Naive thymus-derived CD8-positive, alpha-beta T cell (primary cell): ENCODE measurements at regions not wholly inside any gene's neighbourhood (a gene's known extent, or its start where the extent isn't known, plus 50 kb on each side); places are given as distances from the start of the nearest gene placed in this dataset.
"Not testable (repeated sequence)": the region's sequence is repeated elsewhere in the genome, so short reads cannot be mapped to it uniquely, and the experiment has no call there.

Experiments used
- ATAC-seq, 2 donors: fragments of 150-1000 bp; cut with Tn5 transposase in 1 of 2; sonication (Bioruptor Pico), chemical (Tn5 transposase) in 1 of 2; 1 replicate in 1 of 2; 2 replicates in 1 of 2; pipeline ENCODE4 v1.10.0; 2021; ENCODE audit warnings: mild to moderate bottlenecking in 2 of 2, moderate library complexity in 2 of 2
- POLR2A ChIA-PET: fragments of 350-600 bp; sonication (Branson Sonifier 250); formaldehyde crosslinking; loops from one replicate; lab custom pipeline; 2021; ENCODE audit warnings: antibody characterized with exemption; lab: Charles Lee
- DNase-seq, 10 donors: peaks; one replicate each; pipeline versions ENCODE4 v3.0.0 to v3.0.0-alpha.2; 2020 to 2022
- H3K27ac Mint-ChIP-seq, 10 donors: one replicate each; pipeline ENCODE4 v1.8.0; 2020 to 2022; ENCODE audit warnings: mild to moderate bottlenecking in 10 of 10, mixed read lengths in 10 of 10, moderate library complexity in 4 of 10, inconsistent platforms in 1 of 10
- H3K27me3 Mint-ChIP-seq, 5 donors: one replicate each; pipeline ENCODE4 v1.8.0; 2021 to 2022; ENCODE audit warnings: mixed read lengths in 5 of 5
- H3K36me3 Mint-ChIP-seq, 3 donors: one replicate each; pipeline ENCODE4 v1.8.0; 2020 to 2022; ENCODE audit warnings: mixed read lengths in 3 of 3, mild to moderate bottlenecking in 2 of 3, inconsistent platforms in 1 of 3
- H3K4me1 Mint-ChIP-seq, 4 donors: one replicate each; pipeline ENCODE4 v1.8.0; 2021 to 2022; ENCODE audit warnings: mixed read lengths in 4 of 4
- H3K4me3 Mint-ChIP-seq, 10 donors: one replicate each; pipeline ENCODE4 v1.8.0; 2020 to 2022; ENCODE audit warnings: mild to moderate bottlenecking in 10 of 10, mixed read lengths in 10 of 10, moderate library complexity in 6 of 10, inconsistent platforms in 1 of 10
- H3K9me3 Mint-ChIP-seq, 9 donors: one replicate each; pipeline ENCODE4 v1.8.0; 2020 to 2022; ENCODE audit warnings: mixed read lengths in 9 of 9, mild to moderate bottlenecking in 3 of 9, inconsistent platforms in 1 of 9, moderate library complexity in 1 of 9

DNA sequence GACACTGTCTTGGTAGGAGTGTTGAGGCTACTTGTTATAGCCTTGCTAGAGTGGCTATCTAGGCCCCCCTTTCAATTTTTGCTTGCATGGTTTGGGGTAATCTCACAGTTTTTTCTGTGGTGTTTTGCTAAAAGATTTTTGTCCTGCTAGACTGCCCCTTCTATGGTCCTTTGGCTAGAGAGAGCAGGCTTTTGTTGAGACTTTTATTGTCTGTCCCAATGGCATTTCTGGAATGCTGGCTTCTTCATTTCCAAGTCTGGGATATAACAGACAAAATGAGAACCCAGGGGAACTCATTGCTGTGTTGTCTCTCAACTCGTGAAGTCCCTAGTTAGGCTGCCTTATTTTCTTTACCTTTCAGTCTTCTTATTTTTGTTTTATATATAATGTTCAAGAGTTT lies 160.2 kb upstream of the ZC4H2 start:
- POLR2A ChIA-PET = no interaction called here

GRCh38 chrX:65127842-65128241 lies 151.6 kb upstream of the ZC4H2 start:
- H3K36me3 Mint-ChIP-seq = peaks cover 29 to 53% (median 45%) of the 10 kb centered on the region in 3 donors
- H3K4me1 Mint-ChIP-seq = peaks cover 10 to 33% (median 20%) of the 10 kb centered on the region in 4 donors
- peaks cover 0 to 82% (median 47%) of the 10 kb centered on the region in 9 donors for H3K9me3 Mint-ChIP-seq
- ATAC-seq = peak; percentile 30 to 68
- peak overlapping the region in 9 of 10 donors; percentile 13 to 86 (median 60) for H3K27ac Mint-ChIP-seq
- POLR2A ChIA-PET = interaction anchor here (1.2 kb wide), 1 partner anchor 286 kb away, joined by 3 read pairs; no protein-coding TSS in a partner anchor
- peak in 2 of 10 donors; percentile 29 to 34 for DNase-seq
- no peaks in the 10 kb centered on the region for H3K27me3 Mint-ChIP-seq
- H3K4me3 Mint-ChIP-seq = peak overlapping the region; percentile 3 to 70 (median 47)

More for the DNA sequence above, 160.2 kb upstream of the ZC4H2 start:
- Mint-ChIP-seq H3K27me3 (no peaks in the 10 kb centered on the region), H3K4me1 (peaks cover 0 to 9% (median 4%) of the 10 kb centered on the region in 4 donors), H3K4me3 (no peak overlapping the region), H3K27ac (no peak overlapping the region), H3K9me3 (peaks cover 4 to 83% (median 33%) of the 10 kb centered on the region in 9 donors), H3K36me3 (peaks cover 24 to 32% (median 30%) of the 10 kb centered on the region in 3 donors)
- DNase-seq (no peak), ATAC-seq (no peak)

GRCh38 chrX:65098851-65099250 lies 122.6 kb upstream of the ZC4H2 start:
- no peak for DNase-seq
- no peak for ATAC-seq
- no peak overlapping the region for H3K4me3 Mint-ChIP-seq
- H3K27ac Mint-ChIP-seq = no peak overlapping the region
- peaks cover 0 to 75% (median 21%) of the 10 kb centered on the region in 9 donors for H3K9me3 Mint-ChIP-seq
- POLR2A ChIA-PET = no interaction called here
- peaks cover 0 to 1% (median 0%) of the 10 kb centered on the region in 4 donors for H3K4me1 Mint-ChIP-seq
- H3K36me3 Mint-ChIP-seq = peaks cover 23 to 49% (median 30%) of the 10 kb centered on the region in 3 donors
- H3K27me3 Mint-ChIP-seq = no peaks in the 10 kb centered on the region

GRCh38 chrX:65093658-65094057 lies 117.4 kb upstream of the ZC4H2 start:
- Mint-ChIP-seq H3K4me1 (no peaks in the 10 kb centered on the region), H3K27ac (no peak overlapping the region), H3K9me3 (peaks cover 0 to 74% (median 24%) of the 10 kb centered on the region in 9 donors), H3K4me3 (no peak overlapping the region), H3K36me3 (peaks cover 56 to 63% (median 59%) of the 10 kb centered on the region in 3 donors), H3K27me3 (no peaks in the 10 kb centered on the region)
- DNase-seq = no peak
- POLR2A ChIA-PET = no interaction called here
- ATAC-seq = no peak

GRCh38 chrX:65073233-65073632 lies 97.0 kb upstream of the ZC4H2 start:
- ATAC-seq (no peak), DNase-seq (no peak)
- peaks cover 0 to 86% (median 42%) of the 10 kb centered on the region in 9 donors for H3K9me3 Mint-ChIP-seq
- POLR2A ChIA-PET = no interaction called here
- H3K27ac Mint-ChIP-seq = no peak overlapping the region
- no peak overlapping the region for H3K4me3 Mint-ChIP-seq
- H3K36me3 Mint-ChIP-seq = peaks cover 75 to 91% (median 90%) of the 10 kb centered on the region in 3 donors
- H3K4me1 Mint-ChIP-seq = peaks cover 0 to 2% (median under 1%) of the 10 kb centered on the region in 4 donors
- no peaks in the 10 kb centered on the region for H3K27me3 Mint-ChIP-seq

- peaks cover 0 to 86% (median 49%) of the 10 kb centered on the region in 9 donors for H3K9me3 Mint-ChIP-seq
- DNase-seq = no peak
- H3K4me3 Mint-ChIP-seq = no peak overlapping the region
- peaks cover 75 to 90% (median 90%) of the 10 kb centered on the region in 3 donors for H3K36me3 Mint-ChIP-seq
- no peaks in the 10 kb centered on the region for H3K27me3 Mint-ChIP-seq
- POLR2A ChIA-PET = no interaction called here
- no peak for ATAC-seq
- no peak overlapping the region for H3K27ac Mint-ChIP-seq
- peaks cover 0 to 2% (median under 1%) of the 10 kb centered on the region in 4 donors for H3K4me1 Mint-ChIP-seq
Measured at GRCh38 chrX:65072590-65072989, 96.3 kb upstream of the ZC4H2 start.

- H3K4me1 Mint-ChIP-seq, H3K27me3 Mint-ChIP-seq, DNase-seq, POLR2A ChIA-PET, ATAC-seq, H3K4me3 Mint-ChIP-seq, H3K27ac Mint-ChIP-seq: not testable (repeated sequence)
- Mint-ChIP-seq H3K36me3 (peaks cover 36 to 76% (median 69%) of the 10 kb centered on the region in 3 donors), H3K9me3 (peaks cover 0 to 56% (median 9%) of the 10 kb centered on the region in 9 donors)
Measured at GRCh38 chrX:65058626-65059025, 82.4 kb upstream of the ZC4H2 start.

- Mint-ChIP-seq H3K4me1 (peaks cover 0 to 11% (median 4%) of the 10 kb centered on the region in 4 donors), H3K9me3 (peaks cover 0 to 39% (median 12%) of the 10 kb centered on the region in 9 donors), H3K27me3 (no peaks in the 10 kb centered on the region), H3K4me3 (no peak overlapping the region), H3K36me3 (peaks cover 15 to 40% (median 24%) of the 10 kb centered on the region in 3 donors), H3K27ac (no peak overlapping the region)
- DNase-seq (no peak), ATAC-seq (no peak)
- POLR2A ChIA-PET = no interaction called here
Measured at GRCh38 chrX:65045001-65045400, 68.8 kb upstream of the ZC4H2 start.

DNA sequence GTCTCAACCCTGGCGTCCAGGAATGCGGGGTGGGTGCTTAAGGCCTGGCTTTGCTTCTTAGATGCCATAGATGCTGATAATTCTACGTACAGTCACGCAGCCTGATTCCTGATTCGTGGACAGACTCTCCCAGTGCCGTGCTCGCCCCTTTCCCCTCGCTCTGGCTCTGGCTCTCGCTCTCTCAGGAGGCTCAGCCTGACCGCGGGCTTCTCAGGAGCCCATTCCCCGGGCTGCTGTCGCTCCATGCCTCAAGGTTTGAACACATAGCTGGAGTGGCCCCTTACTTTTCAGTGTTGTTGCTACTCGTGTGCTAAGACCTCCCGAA lies 59.2 kb upstream of the ZC4H2 start:
- peaks cover 9 to 33% (median 18%) of the 10 kb centered on the region in 4 donors for H3K4me1 Mint-ChIP-seq
- ATAC-seq = peak; percentile 16 to 31
- H3K36me3 Mint-ChIP-seq = peaks cover 0 to 5% (median 0%) of the 10 kb centered on the region in 3 donors
- peaks cover 0 to 3% (median 0%) of the 10 kb centered on the region in 9 donors for H3K9me3 Mint-ChIP-seq
- POLR2A ChIA-PET = interaction anchor here (1.4 kb wide), 1 partner anchor 499 kb away, joined by 4 read pairs; the partner anchor contains the start of gene LAS1L
- peak overlapping the region; percentile 89 to 99 (median 95) for H3K27ac Mint-ChIP-seq
- DNase-seq = no peak
- peak overlapping the region; percentile 87 to 96 (median 93) for H3K4me3 Mint-ChIP-seq
- H3K27me3 Mint-ChIP-seq = peaks cover 0 to 2% (median 0%) of the 10 kb centered on the region in 5 donors

GRCh38 chrX:65034668-65035445 lies 58.6 kb upstream of the ZC4H2 start, which contains the start of gene ZC3H12B:
Gene ZC3H12B, plus strand, starts transcription at chrX:65034826.
- POLR2A ChIA-PET = interaction anchor here (0.7 to 1.4 kb wide), 5 partner anchors 59 to 500 kb away, joined by 3 to 6 read pairs (median 4); partner anchors contain the start of genes LAS1L and ZC4H2

DNA sequence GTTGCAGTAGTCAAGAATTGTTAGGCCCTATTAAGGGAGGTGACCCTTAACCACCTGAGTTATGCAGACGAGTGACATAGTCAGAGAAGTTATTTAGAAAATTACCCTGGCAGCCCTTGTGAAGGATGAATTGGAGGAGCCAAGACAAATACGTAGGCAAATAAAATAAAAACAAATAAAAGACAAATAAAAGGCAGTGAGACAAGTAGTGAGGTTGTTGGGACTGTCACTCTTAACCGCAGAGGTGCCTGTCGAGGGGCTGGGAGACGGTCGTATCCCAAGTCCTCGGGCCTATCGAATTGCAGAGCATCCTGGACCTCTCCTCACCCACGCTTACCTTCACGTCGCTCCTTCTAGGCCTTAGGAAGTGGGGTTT lies 58.0 kb upstream of the ZC4H2 start:
- no peak for DNase-seq
- H3K4me1 Mint-ChIP-seq = peaks cover 13 to 33% (median 18%) of the 10 kb centered on the region in 4 donors
- peak overlapping the region; percentile 87 to 96 (median 92) for H3K4me3 Mint-ChIP-seq
- peaks cover 0 to 3% (median 0%) of the 10 kb centered on the region in 9 donors for H3K9me3 Mint-ChIP-seq
- peak in 1 of 2 donors; percentile 1 for ATAC-seq
- H3K27me3 Mint-ChIP-seq = peaks cover 0 to 2% (median 0%) of the 10 kb centered on the region in 5 donors
- POLR2A ChIA-PET = interaction anchor here (0.7 to 1.2 kb wide), 4 partner anchors 58 to 279 kb away, joined by 3 to 6 read pairs (median 4); partner anchors contain the start of gene ZC4H2
- H3K36me3 Mint-ChIP-seq = peaks cover 0 to 6% (median 0%) of the 10 kb centered on the region in 3 donors
- H3K27ac Mint-ChIP-seq = peak overlapping the region; percentile 91 to 99 (median 98)

More at GRCh38 chrX:65034668-65035445, 58.6 kb upstream of the ZC4H2 start, which contains the start of gene ZC3H12B:
- peaks cover 0 to 5% (median 0%) of the 10 kb centered on the region in 3 donors for H3K36me3 Mint-ChIP-seq
- peaks cover 9 to 33% (median 18%) of the 10 kb centered on the region in 4 donors for H3K4me1 Mint-ChIP-seq
- H3K4me3 Mint-ChIP-seq = peak within 1 kb of the TSS; percentile 87 to 96 (median 93)
- ATAC-seq = peak; percentile 88 to 89
- peak; percentile 67 to 90 (median 80) for DNase-seq
- peaks cover 0 to 2% (median 0%) of the 10 kb centered on the region in 5 donors for H3K27me3 Mint-ChIP-seq
- peaks cover 0 to 3% (median 0%) of the 10 kb centered on the region in 9 donors for H3K9me3 Mint-ChIP-seq
- peak within 1 kb of the TSS; percentile 92 to 99 (median 98) for H3K27ac Mint-ChIP-seq
